ENCODE measurements at regions not wholly inside any gene's neighbourhood (a gene's known extent, or its start where the extent isn't known, plus 50 kb on each side); places are given as distances from the start of the nearest gene placed in this dataset.
A peak's percentile ranks its signal among the peaks of the same experiment; 100 is the strongest.

DNA sequence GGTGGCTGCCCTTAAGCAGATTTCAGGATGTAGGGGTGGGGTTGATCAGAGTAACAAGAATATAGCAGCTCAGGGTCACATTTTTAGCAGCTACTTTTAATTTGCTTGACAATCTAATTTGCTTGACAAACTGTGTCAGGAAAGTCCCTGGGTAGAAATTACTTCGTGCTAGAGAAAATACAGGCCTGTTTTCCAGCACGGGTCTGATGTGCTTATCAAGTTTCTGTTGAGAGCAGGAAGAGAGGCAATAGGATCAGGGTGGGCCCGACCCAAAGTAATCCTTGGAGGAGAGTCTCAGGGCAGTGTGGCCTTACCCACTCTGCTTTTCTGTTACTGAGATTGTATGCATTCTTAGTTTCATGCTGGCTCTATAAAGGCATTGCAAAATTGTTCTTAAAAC, 221.5 kb downstream of the TSN start:
- Histone ChIP-seq H3K27me3 (replicated peaks; ENCODE audit: insufficient read depth) (no peaks in the 10 kb centered on the region), H4K20me1 (ENCODE audit: insufficient read depth) (no peaks in the 10 kb centered on the region), H3K9ac (no peak overlapping the region), H3K9me2 (ENCODE audit: insufficient read depth) (no peaks in the 10 kb centered on the region), H3K4me1 (ENCODE audit: insufficient read depth) (peaks cover 6% of the 10 kb centered on the region; the same call in 1 of the 2 replicates), H3K27ac (no peak overlapping the region), H3K79me2 (ENCODE audit: insufficient read depth) (peaks cover 6% of the 10 kb centered on the region), H3K36me3 (ENCODE audit: low read depth) (no peaks in the 10 kb centered on the region), H2AFZ (peak overlapping the region; percentile 33), H3K9me3 (ENCODE audit: low read depth) (no peaks in the 10 kb centered on the region), H3K4me2 (ENCODE audit: unreplicated experiment) (no peak overlapping the region), H3F3A (ENCODE audit: insufficient read depth) (no peaks in the 10 kb centered on the region), H3K4me3 (no peak overlapping the region)
- in situ Hi-C loops (cut with MboI), result no loop called here
- WGBS, 2 experiments (ENCODE audit: low coverage in 1 of 2, low lambda C conversion rate in 2 of 2, missing lambda C conversion rate in 2 of 2), result 0 to 8% methylated on average over 3 of the region's 3 CpGs
- TF ChIP-seq EZH2phosphoT487 (IDR thresholded peaks at IDR 0.05; ENCODE audit: insufficient read depth, low read depth) (no peak), EZH2 (IDR thresholded peaks at IDR 0.05; ENCODE audit: insufficient read depth, poor library complexity, severe bottlenecking) (no peak)
- no peak for DNase-seq

DNA sequence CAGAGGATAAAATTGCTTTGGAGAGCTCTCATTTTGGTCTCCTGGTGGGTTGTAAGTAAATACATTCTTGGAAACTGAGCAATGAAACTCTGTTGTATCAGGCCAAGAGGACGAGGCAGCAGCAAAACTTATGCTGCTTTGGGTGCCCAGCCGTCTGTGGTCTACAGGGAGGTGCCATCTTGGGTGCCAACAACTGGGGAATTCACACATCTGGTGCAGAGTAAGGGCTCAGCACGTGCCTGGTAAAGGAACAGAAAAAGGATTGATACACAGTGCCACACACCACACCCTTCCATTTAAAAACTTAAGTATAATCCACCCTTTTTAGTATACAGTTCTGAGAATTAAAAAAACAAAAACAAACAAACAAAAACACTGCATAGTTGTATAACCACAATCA, 221.9 kb downstream of the TSN start:
- no peaks in the 10 kb centered on the region for H3K9me3 ChIP-seq (ENCODE audit: low read depth)
- no peaks in the 10 kb centered on the region for H4K20me1 ChIP-seq (ENCODE audit: insufficient read depth)
- no peaks in the 10 kb centered on the region for H3K27me3 ChIP-seq (replicated peaks; ENCODE audit: insufficient read depth)
- in situ Hi-C loops (cut with MboI), result no loop called here
- H3K9me2 ChIP-seq (ENCODE audit: insufficient read depth), result no peaks in the 10 kb centered on the region
- 7 to 26% methylated on average over 3 of the region's 3 CpGs for WGBS, 2 experiments (ENCODE audit: low coverage in 1 of 2, low lambda C conversion rate in 2 of 2, missing lambda C conversion rate in 2 of 2)
- DNase-seq, result peak; percentile 20
- peaks cover 6% of the 10 kb centered on the region for H3K79me2 ChIP-seq (ENCODE audit: insufficient read depth)
- TF ChIP-seq EZH2 (IDR thresholded peaks at IDR 0.05; ENCODE audit: insufficient read depth, poor library complexity, severe bottlenecking), result no peak
- TF ChIP-seq EZH2phosphoT487 (IDR thresholded peaks at IDR 0.05; ENCODE audit: insufficient read depth, low read depth), result no peak
- no peaks in the 10 kb centered on the region for H3K36me3 ChIP-seq (ENCODE audit: low read depth)
- no peak overlapping the region for H3K27ac ChIP-seq
- no peak overlapping the region for H3K4me3 ChIP-seq
- H3K4me2 ChIP-seq (ENCODE audit: unreplicated experiment), result no peak overlapping the region
- H3K4me1 ChIP-seq (ENCODE audit: insufficient read depth), result peaks cover 6% of the 10 kb centered on the region; the same call in 1 of the 2 replicates
- peak overlapping the region; percentile 33 for H2AFZ ChIP-seq
- H3K9ac ChIP-seq, result no peak overlapping the region
- H3F3A ChIP-seq (ENCODE audit: insufficient read depth), result no peaks in the 10 kb centered on the region

DNA sequence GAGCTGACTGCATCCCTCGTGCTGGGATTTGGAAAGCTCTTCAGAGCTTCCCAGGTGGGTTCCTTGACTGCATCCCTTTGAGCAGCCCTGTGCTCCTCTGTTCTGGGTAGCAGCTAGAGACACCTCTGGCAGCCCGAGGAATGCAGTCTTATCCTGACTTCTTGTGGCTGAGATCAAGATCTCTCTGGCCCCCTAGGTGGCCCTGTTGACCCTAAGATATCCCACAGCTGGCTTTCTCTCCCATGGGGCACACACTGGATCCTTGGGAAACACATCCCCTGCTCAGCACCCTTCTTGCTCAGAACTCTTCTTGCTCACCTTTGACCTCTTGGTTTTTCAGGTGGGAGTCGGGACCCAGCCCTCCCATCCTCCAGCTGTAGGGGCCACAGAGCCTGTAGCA, 237.2 kb downstream of the TSN start:
- Histone ChIP-seq H3K27me3 (replicated peaks; ENCODE audit: insufficient read depth) (no peaks in the 10 kb centered on the region), H4K20me1 (ENCODE audit: insufficient read depth) (no peaks in the 10 kb centered on the region), H3K9ac (no peak overlapping the region), H3K9me3 (ENCODE audit: low read depth) (no peaks in the 10 kb centered on the region), H3K79me2 (ENCODE audit: insufficient read depth) (peaks cover 13% of the 10 kb centered on the region; the same call in 1 of the 2 replicates), H3F3A (ENCODE audit: insufficient read depth) (no peaks in the 10 kb centered on the region), H3K4me3 (no peak overlapping the region), H3K4me2 (ENCODE audit: unreplicated experiment) (no peak overlapping the region), H3K9me2 (ENCODE audit: insufficient read depth) (no peaks in the 10 kb centered on the region), H3K4me1 (ENCODE audit: insufficient read depth) (no peaks in the 10 kb centered on the region), H2AFZ (no peak overlapping the region), H3K36me3 (ENCODE audit: low read depth) (no peaks in the 10 kb centered on the region), H3K27ac (no peak overlapping the region)
- in situ Hi-C loops (cut with MboI), result no loop called here
- WGBS, 2 experiments (ENCODE audit: low coverage in 1 of 2, low lambda C conversion rate in 2 of 2, missing lambda C conversion rate in 2 of 2), result 42 to 55% methylated on average over 3 of the region's 3 CpGs
- TF ChIP-seq EZH2 (IDR thresholded peaks at IDR 0.05; ENCODE audit: insufficient read depth, poor library complexity, severe bottlenecking) (no peak), EZH2phosphoT487 (IDR thresholded peaks at IDR 0.05; ENCODE audit: insufficient read depth, low read depth) (no peak)
- DNase-seq, result no peak

DNA sequence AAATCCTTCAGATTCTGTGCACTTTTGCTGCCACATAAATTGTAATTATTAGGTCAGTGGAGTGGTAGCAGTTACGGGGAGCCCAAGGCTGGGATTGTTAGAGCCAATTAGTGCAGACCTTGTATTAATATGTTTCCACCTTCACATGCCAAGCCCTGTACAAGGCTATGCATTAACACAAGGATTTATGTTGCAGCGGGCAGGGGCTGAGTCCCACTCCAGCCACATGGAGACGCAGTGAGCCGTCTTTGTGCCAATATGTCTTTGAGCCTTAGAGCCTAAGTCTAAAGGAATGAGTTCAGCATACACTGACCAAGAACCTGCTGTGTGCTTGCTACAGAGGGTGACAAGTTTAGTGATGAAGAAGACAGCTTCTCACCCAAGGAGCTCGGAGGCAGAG, 238.2 kb downstream of the TSN start:
- no peak overlapping the region for H3K4me3 ChIP-seq
- H3K9me2 ChIP-seq (ENCODE audit: insufficient read depth), result no peaks in the 10 kb centered on the region
- no peaks in the 10 kb centered on the region for H3K9me3 ChIP-seq (ENCODE audit: low read depth)
- no peaks in the 10 kb centered on the region for H3F3A ChIP-seq (ENCODE audit: insufficient read depth)
- DNase-seq, result no peak
- no peak overlapping the region for H2AFZ ChIP-seq
- no peaks in the 10 kb centered on the region for H3K4me1 ChIP-seq (ENCODE audit: insufficient read depth)
- H3K9ac ChIP-seq, result no peak overlapping the region
- H3K79me2 ChIP-seq (ENCODE audit: insufficient read depth), result 0 out of 2 replicates have a peak, but pooled peaks cover 5% of the 10 kb centered on the region
- H3K36me3 ChIP-seq (ENCODE audit: low read depth), result no peaks in the 10 kb centered on the region
- H3K27me3 ChIP-seq (replicated peaks; ENCODE audit: insufficient read depth), result no peaks in the 10 kb centered on the region
- H4K20me1 ChIP-seq (ENCODE audit: insufficient read depth), result no peaks in the 10 kb centered on the region
- TF ChIP-seq EZH2 (IDR thresholded peaks at IDR 0.05; ENCODE audit: insufficient read depth, poor library complexity, severe bottlenecking) (no peak), EZH2phosphoT487 (IDR thresholded peaks at IDR 0.05; ENCODE audit: insufficient read depth, low read depth) (no peak)
- in situ Hi-C loops (cut with MboI), result no loop called here
- 60 to 61% methylated on average over 5 of the region's 5 CpGs for WGBS, 2 experiments (ENCODE audit: low coverage in 1 of 2, low lambda C conversion rate in 2 of 2, missing lambda C conversion rate in 2 of 2)
- H3K27ac ChIP-seq, result no peak overlapping the region
- no peak overlapping the region for H3K4me2 ChIP-seq (ENCODE audit: unreplicated experiment)
